ENCODE measurements at regions not wholly inside any gene's neighbourhood (a gene's known extent, or its start where the extent isn't known, plus 50 kb on each side); places are given as distances from the start of the nearest gene placed in this dataset.

GRCh38 chr15:70406617-70407335, 309.1 kb upstream of the TLE3 start:
- H3K4me3 ChIP-seq, result no peak overlapping the region
- TF ChIP-seq CTCF (IDR thresholded peaks at IDR 0.05), result no peak
- no peak overlapping the region for H3K27ac ChIP-seq
- DNase-seq (ENCODE audit: low spot score), result no peak

- DNase-seq (ENCODE audit: low spot score), result no peak
Observed at GRCh38 chr15:70401709-70402108, 304.0 kb upstream of the TLE3 start.

GRCh38 chr15:70400766-70401541, 303.2 kb upstream of the TLE3 start:
- no peak overlapping the region for H3K27ac ChIP-seq
- H3K4me3 ChIP-seq, result no peak overlapping the region
- no peak for DNase-seq (ENCODE audit: low spot score)
- TF ChIP-seq CTCF (IDR thresholded peaks at IDR 0.05), result no peak

More at GRCh38 chr15:70401709-70402108, 304.0 kb upstream of the TLE3 start:
- Histone ChIP-seq H3K27ac (no peak overlapping the region), H3K4me3 (no peak overlapping the region)
- no peak for TF ChIP-seq CTCF (IDR thresholded peaks at IDR 0.05)

- no peak overlapping the region for H3K27ac ChIP-seq
- TF ChIP-seq CTCF (IDR thresholded peaks at IDR 0.05), result no peak
- DNase-seq (ENCODE audit: low spot score), result no peak
- H3K4me3 ChIP-seq, result no peak overlapping the region
Observed at GRCh38 chr15:70399204-70399603, 301.5 kb upstream of the TLE3 start.

- no peak overlapping the region for H3K4me3 ChIP-seq
- H3K27ac ChIP-seq, result no peak overlapping the region
- DNase-seq (ENCODE audit: low spot score), result no peak
- TF ChIP-seq CTCF (IDR thresholded peaks at IDR 0.05), result no peak
Observed at GRCh38 chr15:70398694-70399093, 301.0 kb upstream of the TLE3 start.

GRCh38 chr15:70396807-70397206, 299.1 kb upstream of the TLE3 start:
- TF ChIP-seq CTCF (IDR thresholded peaks at IDR 0.05), result no peak
- DNase-seq (ENCODE audit: low spot score), result no peak
- H3K27ac ChIP-seq, result no peak overlapping the region

GRCh38 chr15:70395164-70395563, 297.4 kb upstream of the TLE3 start:
- no peak for TF ChIP-seq CTCF (IDR thresholded peaks at IDR 0.05)
- DNase-seq (ENCODE audit: low spot score), result no peak
- H3K4me3 ChIP-seq, result no peak overlapping the region
- H3K27ac ChIP-seq, result no peak overlapping the region

More at GRCh38 chr15:70396807-70397206, 299.1 kb upstream of the TLE3 start:
- H3K4me3 ChIP-seq, result no peak overlapping the region

Data from coronary artery (tissue), 2 donors.